GM23338 (cell line): ENCODE measurements at regions not wholly inside any gene's neighbourhood (a gene's known extent, or its start where the extent isn't known, plus 50 kb on each side); places are given as distances from the start of the nearest gene placed in this dataset.

ENCODE experiments used
- CREB1 ChIP-seq: fragments of 250-450 bp; sonication (Bioruptor Pico); IDR thresholded peaks from 2 replicates; pipeline ENCODE4 v1.5.0; 2020; ENCODE audit warnings: low read depth, mild to moderate bottlenecking, moderate library complexity
- EZH2 ChIP-seq: fragments of 200-600 bp; sonication (generic); IDR thresholded peaks from one replicate; pipeline ENCODE4 v1.8.0; 2017; ENCODE audit warnings: antibody characterized with exemption, mild to moderate bottlenecking, low read depth; ENCODE audit not compliant: unreplicated experiment
- EZH2phosphoT487 ChIP-seq: fragments of 200-600 bp; sonication (generic); IDR thresholded peaks from one replicate; pipeline ENCODE4 v1.8.1; 2018; ENCODE audit warnings: antibody characterized with exemption; ENCODE audit not compliant: unreplicated experiment
- JUNB ChIP-seq: IDR thresholded peaks from one replicate; pipeline ENCODE4 v1.6.1; 2016; ENCODE audit warnings: antibody characterized with exemption; ENCODE audit not compliant: unreplicated experiment
- POLR2AphosphoS5 ChIP-seq: IDR thresholded peaks from 2 replicates; pipeline ENCODE4 v1.6.1; 2016; ENCODE audit warnings: antibody characterized with exemption, low read depth
- STAT1 ChIP-seq: IDR thresholded peaks from one replicate; pipeline ENCODE4 v1.6.1; 2016; ENCODE audit warnings: antibody characterized with exemption; ENCODE audit not compliant: unreplicated experiment
- ZNF114 ChIP-seq: fragments of 250-450 bp; sonication (Bioruptor Pico); IDR thresholded peaks from 2 replicates; pipeline ENCODE4 v1.5.0; 2020; ENCODE audit warnings: mild to moderate bottlenecking, moderate library complexity
- ZNF331 ChIP-seq: fragments of 250-450 bp; sonication (Bioruptor Pico); IDR thresholded peaks from 2 replicates; pipeline ENCODE4 v1.5.0; 2020; ENCODE audit warnings: low read depth, mild to moderate bottlenecking, moderate library complexity
- TF ChIP-seq, protein P1 (sequence below), 2 experiments: fragments of 200-600 bp in 1 of 2; sonication (generic) in 1 of 2; conservative IDR thresholded peaks; 2 replicates each; pipeline versions ENCODE4 v1.5.1 to v1.6.1; 2016 to 2017; ENCODE audit warnings: antibody characterized with exemption in 2 of 2, low read depth in 2 of 2, mild to moderate bottlenecking in 2 of 2, moderate library complexity in 1 of 2
- TF ChIP-seq, protein P2 (sequence below): IDR thresholded peaks from one replicate; pipeline ENCODE4 v1.6.1; 2018; ENCODE audit warnings: antibody characterized with exemption; ENCODE audit not compliant: unreplicated experiment
- TF ChIP-seq, protein P3 (sequence below): IDR thresholded peaks from 2 replicates; pipeline ENCODE4 v1.6.1; 2016; ENCODE audit warnings: antibody characterized with exemption

- TF ChIP-seq, protein P1, sequence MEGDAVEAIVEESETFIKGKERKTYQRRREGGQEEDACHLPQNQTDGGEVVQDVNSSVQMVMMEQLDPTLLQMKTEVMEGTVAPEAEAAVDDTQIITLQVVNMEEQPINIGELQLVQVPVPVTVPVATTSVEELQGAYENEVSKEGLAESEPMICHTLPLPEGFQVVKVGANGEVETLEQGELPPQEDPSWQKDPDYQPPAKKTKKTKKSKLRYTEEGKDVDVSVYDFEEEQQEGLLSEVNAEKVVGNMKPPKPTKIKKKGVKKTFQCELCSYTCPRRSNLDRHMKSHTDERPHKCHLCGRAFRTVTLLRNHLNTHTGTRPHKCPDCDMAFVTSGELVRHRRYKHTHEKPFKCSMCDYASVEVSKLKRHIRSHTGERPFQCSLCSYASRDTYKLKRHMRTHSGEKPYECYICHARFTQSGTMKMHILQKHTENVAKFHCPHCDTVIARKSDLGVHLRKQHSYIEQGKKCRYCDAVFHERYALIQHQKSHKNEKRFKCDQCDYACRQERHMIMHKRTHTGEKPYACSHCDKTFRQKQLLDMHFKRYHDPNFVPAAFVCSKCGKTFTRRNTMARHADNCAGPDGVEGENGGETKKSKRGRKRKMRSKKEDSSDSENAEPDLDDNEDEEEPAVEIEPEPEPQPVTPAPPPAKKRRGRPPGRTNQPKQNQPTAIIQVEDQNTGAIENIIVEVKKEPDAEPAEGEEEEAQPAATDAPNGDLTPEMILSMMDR (conservative IDR thresholded peaks at IDR 0.05; ENCODE audit: low read depth in 2 of 2), result no peak
- TF ChIP-seq, protein P2, sequence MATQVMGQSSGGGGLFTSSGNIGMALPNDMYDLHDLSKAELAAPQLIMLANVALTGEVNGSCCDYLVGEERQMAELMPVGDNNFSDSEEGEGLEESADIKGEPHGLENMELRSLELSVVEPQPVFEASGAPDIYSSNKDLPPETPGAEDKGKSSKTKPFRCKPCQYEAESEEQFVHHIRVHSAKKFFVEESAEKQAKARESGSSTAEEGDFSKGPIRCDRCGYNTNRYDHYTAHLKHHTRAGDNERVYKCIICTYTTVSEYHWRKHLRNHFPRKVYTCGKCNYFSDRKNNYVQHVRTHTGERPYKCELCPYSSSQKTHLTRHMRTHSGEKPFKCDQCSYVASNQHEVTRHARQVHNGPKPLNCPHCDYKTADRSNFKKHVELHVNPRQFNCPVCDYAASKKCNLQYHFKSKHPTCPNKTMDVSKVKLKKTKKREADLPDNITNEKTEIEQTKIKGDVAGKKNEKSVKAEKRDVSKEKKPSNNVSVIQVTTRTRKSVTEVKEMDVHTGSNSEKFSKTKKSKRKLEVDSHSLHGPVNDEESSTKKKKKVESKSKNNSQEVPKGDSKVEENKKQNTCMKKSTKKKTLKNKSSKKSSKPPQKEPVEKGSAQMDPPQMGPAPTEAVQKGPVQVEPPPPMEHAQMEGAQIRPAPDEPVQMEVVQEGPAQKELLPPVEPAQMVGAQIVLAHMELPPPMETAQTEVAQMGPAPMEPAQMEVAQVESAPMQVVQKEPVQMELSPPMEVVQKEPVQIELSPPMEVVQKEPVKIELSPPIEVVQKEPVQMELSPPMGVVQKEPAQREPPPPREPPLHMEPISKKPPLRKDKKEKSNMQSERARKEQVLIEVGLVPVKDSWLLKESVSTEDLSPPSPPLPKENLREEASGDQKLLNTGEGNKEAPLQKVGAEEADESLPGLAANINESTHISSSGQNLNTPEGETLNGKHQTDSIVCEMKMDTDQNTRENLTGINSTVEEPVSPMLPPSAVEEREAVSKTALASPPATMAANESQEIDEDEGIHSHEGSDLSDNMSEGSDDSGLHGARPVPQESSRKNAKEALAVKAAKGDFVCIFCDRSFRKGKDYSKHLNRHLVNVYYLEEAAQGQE, result no peak
- TF ChIP-seq EZH2phosphoT487, result no peak
- no peak for TF ChIP-seq EZH2
- no peak for TF ChIP-seq POLR2AphosphoS5
- TF ChIP-seq, protein P3, sequence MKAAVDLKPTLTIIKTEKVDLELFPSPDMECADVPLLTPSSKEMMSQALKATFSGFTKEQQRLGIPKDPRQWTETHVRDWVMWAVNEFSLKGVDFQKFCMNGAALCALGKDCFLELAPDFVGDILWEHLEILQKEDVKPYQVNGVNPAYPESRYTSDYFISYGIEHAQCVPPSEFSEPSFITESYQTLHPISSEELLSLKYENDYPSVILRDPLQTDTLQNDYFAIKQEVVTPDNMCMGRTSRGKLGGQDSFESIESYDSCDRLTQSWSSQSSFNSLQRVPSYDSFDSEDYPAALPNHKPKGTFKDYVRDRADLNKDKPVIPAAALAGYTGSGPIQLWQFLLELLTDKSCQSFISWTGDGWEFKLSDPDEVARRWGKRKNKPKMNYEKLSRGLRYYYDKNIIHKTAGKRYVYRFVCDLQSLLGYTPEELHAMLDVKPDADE, result no peak
- no peak for TF ChIP-seq CREB1 (CRISPR knock-in tag)
- no peak for TF ChIP-seq ZNF114 (CRISPR knock-in tag)
- TF ChIP-seq ZNF331 (CRISPR knock-in tag), result no peak
- no peak for TF ChIP-seq JUNB
- TF ChIP-seq STAT1, result no peak
Observed at GRCh38 chr1:163442231-163442879, 120.6 kb downstream of the NUF2 start.
